ENCODE measurements at regions not wholly inside any gene's neighbourhood (a gene's known extent, or its start where the extent isn't known, plus 50 kb on each side); places are given as distances from the start of the nearest gene placed in this dataset.

GRCh38 chr14:22098435-22098834, 424.8 kb upstream of the OR4E1 start:
- DNase-seq (ENCODE audit: low spot score), result no peak

GRCh38 chr14:22097586-22098292, 424.1 kb upstream of the OR4E1 start:
- DNase-seq (ENCODE audit: low spot score), result no peak

DNA sequence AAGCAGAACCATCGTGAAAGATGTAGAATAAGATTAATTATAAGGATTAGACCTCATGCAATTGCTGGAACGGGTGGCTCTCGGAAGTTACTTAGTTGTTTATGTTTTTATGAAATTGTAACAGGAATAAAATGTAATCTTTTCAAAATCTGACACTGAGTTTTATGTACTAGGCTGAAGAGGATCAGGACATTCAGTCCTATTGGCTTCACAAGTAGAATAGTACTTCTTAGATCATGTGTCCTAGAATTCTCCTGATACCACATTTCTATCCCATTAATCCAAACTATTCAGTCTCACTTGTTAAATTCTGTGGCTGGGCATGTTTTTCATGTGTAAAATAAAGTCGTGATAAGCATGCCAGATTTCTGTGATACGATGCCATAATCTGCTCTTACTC, 423.5 kb upstream of the OR4E1 start:
- no peak for DNase-seq (ENCODE audit: low spot score)

DNA sequence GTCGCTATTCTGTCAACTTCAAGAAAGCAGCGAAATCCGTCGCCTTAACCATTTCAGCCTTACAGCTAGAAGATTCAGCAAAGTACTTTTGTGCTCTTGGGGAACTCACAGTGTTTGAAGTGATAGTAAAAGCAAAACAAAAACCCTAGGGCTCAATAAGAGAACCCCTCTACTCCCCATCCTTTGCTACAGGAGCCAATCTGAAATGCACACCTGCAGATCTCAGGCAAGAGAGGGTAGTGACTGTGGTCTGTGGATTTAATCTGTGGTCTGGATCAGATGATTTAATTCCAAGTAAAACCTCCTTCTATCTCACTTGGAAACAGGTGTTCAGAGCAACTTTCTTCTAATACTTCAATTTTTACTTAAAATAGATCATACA, 422.9 kb upstream of the OR4E1 start:
- no peak for DNase-seq (ENCODE audit: low spot score)

GRCh38 chr14:22095860-22096513, 422.4 kb upstream of the OR4E1 start:
- DNase-seq (ENCODE audit: low spot score), result no peak

DNA sequence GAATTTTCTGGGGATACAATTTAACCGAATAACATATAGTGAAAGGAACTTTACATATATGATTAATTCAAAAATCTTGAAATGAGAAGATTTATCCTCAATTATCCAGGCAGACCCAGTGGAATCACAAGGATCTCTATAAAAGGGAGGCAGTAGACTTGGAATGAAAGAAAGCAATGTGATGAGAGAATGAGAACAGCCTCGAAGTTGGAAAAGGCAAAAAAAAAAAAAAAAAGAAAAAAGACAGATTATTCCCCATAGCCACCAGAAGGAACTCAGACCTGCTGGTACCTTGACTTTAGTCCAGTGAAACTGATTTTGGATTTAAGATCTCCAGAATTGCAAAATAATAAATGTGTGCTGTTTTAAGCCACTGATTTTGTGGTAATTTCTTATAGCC, 416.3 kb upstream of the OR4E1 start:
- DNase-seq (ENCODE audit: low spot score), result no peak

- no peak for DNase-seq (ENCODE audit: low spot score)
These were observed 415.2 kb upstream of the OR4E1 start for GRCh38 chr14:22088614-22089342.

DNA sequence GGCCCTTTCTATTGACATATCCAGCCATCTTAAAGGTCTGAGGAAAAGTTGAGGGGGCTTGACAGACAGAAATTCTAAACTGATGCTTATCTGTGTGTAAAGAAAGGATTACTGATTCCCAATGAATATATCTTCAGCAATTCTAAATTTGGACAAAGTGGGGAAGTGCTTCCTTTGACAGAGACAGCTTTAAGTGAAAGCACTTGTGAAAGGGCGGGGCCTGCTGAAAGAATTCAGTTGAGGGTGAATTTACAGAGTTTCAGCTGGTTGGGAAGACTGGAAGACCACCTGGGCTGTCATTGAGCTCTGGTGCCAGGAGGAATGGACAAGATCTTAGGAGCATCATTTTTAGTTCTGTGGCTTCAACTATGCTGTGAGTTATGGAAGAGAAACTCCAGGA, 412.5 kb upstream of the OR4E1 start:
- no peak for DNase-seq (ENCODE audit: low spot score)

DNA sequence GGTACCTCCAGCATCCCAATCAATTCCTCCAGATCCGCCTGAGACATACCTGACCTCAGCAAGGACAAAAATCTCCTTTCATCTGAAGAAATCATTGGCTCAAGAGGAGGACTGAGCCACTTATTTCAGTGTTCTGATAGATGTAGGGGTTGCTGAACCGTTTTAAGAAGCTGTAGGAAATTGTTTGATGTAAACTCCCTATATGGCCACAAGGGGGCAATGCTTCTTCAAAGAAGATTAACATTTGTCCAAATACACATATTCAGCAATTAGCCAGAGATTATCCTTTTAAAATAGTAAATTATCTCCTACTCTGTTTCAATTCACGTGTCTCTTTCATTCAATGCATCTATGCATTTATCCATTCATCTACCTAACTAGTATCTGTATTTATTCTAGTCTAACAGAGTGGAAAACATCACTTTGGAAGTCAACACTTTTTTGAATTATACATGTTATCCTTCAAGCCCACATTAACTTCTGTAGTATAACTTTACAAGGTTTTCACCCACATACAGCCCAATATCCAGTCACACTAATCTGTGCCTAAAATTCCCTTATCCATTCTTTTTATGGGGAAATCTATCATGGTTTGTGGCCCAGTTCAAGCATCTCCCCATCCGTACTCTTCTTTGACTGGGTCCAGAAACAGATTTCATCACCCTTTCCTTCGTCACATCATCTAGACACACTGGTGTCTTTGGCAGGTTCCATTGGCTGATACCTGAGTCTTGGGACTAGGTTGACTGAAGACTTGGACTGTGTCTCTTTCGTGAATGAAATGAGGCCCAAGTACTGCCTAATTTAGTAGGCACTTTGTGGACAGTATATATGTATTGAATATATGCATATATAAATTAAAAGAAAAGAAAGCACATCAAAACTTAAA, 411.0 kb upstream of the OR4E1 start:
- DNase-seq (ENCODE audit: low spot score), result peak; percentile 35

DNA sequence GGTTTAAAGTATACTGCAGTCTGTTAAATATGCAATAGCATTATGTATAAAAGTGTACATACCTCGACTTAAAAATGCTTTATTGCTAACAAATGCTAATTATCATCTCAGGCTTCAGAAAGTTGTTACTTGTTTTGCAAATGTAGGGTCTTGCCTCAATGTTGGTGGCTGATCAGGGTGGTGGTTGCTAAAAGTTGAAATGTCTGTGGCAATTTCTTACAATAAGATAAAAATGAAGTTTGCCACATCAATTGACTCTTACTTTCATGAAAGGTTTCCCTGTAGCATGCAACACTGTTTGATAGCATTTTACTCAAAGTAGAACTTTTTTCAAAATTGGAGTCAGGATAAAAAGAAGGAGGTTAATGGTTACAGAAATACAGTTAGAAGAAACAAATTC, 407.7 kb upstream of the OR4E1 start:
- no peak for DNase-seq (ENCODE audit: low spot score)

- no peak for DNase-seq (ENCODE audit: low spot score)
These were observed 406.1 kb upstream of the OR4E1 start for GRCh38 chr14:22079766-22080165.

DNA sequence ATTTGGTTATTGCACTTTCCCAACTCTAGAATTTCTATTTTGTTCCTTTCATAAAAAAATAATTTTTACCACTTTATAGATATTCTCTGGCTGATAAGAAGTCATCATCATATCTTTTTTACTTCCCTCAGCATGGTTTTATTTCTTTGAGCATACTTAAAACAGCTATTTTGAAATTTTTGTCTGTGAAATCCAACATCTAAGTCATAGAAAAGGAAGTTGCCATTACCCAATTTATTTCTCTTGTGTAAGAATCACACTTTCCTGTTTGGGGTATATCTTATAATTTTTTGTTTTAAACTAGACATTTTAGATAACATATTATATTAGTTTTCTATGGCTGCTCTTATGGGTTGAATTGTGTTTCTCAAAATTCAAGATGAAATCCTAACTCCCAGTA, 400.2 kb upstream of the OR4E1 start:
- DNase-seq (ENCODE audit: low spot score), result no peak

DNA sequence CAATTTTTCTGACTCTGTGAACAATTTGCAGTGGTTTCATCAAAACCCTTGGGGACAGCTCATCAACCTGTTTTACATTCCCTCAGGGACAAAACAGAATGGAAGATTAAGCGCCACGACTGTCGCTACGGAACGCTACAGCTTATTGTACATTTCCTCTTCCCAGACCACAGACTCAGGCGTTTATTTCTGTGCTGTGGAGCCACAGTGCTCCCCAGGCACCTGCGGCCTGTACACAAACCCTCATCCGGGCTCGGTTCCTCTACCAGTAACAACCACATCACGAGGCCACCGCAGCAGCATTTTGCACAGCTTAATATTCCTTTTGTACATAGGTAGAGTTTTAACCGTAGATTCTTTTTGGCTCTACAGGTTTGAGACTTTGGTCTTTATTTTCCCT, 397.4 kb upstream of the OR4E1 start:
- no peak for DNase-seq (ENCODE audit: low spot score)

DNA sequence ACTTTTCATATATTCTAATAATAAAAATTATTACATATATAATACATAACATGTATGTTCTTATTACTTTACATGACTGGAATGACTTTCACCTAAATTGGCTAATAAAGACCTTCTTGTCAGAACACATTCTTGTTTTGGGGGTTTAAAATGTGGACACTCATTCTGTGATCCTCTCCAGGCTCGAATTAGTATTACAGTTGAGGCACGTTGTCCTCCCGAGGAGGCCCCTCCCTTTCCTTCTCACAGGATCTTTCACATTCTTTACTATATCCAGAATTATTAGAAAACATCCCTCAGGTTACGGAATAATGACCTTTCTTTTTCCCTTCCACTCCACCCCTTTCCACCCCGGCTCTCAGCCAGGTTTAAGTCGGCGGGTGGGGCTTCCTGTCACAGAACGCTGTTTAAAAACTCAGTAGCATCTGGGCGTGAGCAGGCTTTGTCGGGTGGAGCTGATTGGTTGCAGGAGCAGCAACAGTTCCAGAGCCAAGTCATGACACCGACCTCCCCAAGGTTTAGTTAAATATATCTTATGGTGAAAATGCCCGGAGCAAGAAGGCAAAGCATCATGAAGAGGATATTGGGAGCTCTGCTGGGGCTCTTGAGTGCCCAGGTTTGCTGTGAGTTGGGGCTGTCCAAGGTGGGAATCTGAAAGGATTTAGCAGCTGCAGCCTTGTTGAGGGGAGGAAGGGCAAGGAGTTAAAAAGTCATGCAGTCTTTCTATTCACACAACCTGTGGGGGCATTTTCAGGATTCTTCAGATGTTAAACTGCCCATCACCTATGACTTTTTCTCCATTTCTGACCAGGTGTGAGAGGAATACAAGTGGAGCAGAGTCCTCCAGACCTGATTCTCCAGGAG, 396.7 kb upstream of the OR4E1 start:
- peak; percentile 25 for DNase-seq (ENCODE audit: low spot score)

- no peak for DNase-seq (ENCODE audit: low spot score)
These were observed 391.7 kb upstream of the OR4E1 start for GRCh38 chr14:22065347-22065746.

- DNase-seq (ENCODE audit: low spot score), result no peak
These were observed 385.6 kb upstream of the OR4E1 start for GRCh38 chr14:22059201-22059600.

DNA sequence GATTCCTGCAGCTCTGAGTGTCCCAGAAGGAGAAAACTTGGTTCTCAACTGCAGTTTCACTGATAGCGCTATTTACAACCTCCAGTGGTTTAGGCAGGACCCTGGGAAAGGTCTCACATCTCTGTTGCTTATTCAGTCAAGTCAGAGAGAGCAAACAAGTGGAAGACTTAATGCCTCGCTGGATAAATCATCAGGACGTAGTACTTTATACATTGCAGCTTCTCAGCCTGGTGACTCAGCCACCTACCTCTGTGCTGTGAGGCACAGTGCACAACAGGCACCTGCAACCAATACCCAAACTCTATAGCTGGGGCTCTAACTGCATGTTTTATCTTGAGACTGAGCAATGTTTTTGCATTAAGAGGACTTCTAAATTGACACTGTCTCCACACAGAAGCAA, 379.2 kb upstream of the OR4E1 start:
- peak; percentile 2 for DNase-seq (ENCODE audit: low spot score)

- peak; percentile 53 for DNase-seq (ENCODE audit: low spot score)
These were observed 373.5 kb upstream of the OR4E1 start for GRCh38 chr14:22047115-22047514.

- DNase-seq (ENCODE audit: low spot score), result no peak
These were observed 372.4 kb upstream of the OR4E1 start for GRCh38 chr14:22046063-22046462.

GRCh38 chr14:22044193-22044592, 370.6 kb upstream of the OR4E1 start:
- no peak for DNase-seq (ENCODE audit: low spot score)

GRCh38 chr14:22040781-22041125, 367.1 kb upstream of the OR4E1 start:
- DNase-seq (ENCODE audit: low spot score), result no peak
